ENCODE measurements at regions not wholly inside any gene's neighbourhood (a gene's known extent, or its start where the extent isn't known, plus 50 kb on each side); places are given as distances from the start of the nearest gene placed in this dataset.

DNA sequence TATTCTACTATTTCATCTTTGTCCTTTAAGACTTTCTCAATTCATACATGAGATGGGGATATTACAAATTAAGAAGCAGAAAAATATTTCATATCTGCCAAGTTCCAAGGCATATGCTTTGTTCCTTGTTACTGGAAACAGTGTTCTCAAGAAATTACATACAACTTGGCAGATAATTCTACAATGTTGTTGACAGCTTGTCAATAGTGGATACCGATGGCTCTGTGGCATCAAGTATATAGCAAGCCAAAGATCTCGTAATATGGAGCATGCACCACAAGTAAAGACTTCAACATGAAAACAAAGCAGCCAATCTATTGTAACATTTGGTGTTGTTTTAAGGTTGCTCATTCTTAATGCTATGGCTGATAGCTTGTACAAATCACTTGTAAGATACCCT is 598.2 kb upstream of the KLHL29 start:
- TF ChIP-seq, protein P1, sequence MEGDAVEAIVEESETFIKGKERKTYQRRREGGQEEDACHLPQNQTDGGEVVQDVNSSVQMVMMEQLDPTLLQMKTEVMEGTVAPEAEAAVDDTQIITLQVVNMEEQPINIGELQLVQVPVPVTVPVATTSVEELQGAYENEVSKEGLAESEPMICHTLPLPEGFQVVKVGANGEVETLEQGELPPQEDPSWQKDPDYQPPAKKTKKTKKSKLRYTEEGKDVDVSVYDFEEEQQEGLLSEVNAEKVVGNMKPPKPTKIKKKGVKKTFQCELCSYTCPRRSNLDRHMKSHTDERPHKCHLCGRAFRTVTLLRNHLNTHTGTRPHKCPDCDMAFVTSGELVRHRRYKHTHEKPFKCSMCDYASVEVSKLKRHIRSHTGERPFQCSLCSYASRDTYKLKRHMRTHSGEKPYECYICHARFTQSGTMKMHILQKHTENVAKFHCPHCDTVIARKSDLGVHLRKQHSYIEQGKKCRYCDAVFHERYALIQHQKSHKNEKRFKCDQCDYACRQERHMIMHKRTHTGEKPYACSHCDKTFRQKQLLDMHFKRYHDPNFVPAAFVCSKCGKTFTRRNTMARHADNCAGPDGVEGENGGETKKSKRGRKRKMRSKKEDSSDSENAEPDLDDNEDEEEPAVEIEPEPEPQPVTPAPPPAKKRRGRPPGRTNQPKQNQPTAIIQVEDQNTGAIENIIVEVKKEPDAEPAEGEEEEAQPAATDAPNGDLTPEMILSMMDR (IDR thresholded peaks at IDR 0.05) = no peak
- no peak for ATAC-seq (ENCODE audit: low FRiP score)
- DNase-seq (ENCODE audit: low spot score) = no peak

DNA sequence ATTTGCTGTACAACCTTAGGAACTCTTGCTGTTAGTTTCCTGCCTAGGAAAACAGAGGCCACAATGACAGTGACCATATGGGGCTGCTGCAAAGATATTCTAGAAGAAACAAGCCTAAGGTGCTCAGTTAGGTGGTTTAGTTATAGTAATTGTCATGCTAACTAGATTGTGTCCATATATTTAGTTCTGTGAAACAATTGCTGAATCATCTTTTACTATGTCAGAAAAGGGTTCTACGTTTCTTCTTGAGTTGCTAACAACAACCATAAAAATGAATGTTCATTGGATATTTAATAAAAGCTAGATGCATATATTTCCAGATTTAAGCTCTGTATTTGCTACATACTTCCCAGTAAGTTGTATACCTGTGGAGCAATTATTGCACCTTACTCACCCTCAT is 597.2 kb upstream of the KLHL29 start:
- DNase-seq (ENCODE audit: low spot score) (no peak), ATAC-seq (ENCODE audit: low FRiP score) (no peak)
- TF ChIP-seq, protein P1 (IDR thresholded peaks at IDR 0.05) = no peak

DNA sequence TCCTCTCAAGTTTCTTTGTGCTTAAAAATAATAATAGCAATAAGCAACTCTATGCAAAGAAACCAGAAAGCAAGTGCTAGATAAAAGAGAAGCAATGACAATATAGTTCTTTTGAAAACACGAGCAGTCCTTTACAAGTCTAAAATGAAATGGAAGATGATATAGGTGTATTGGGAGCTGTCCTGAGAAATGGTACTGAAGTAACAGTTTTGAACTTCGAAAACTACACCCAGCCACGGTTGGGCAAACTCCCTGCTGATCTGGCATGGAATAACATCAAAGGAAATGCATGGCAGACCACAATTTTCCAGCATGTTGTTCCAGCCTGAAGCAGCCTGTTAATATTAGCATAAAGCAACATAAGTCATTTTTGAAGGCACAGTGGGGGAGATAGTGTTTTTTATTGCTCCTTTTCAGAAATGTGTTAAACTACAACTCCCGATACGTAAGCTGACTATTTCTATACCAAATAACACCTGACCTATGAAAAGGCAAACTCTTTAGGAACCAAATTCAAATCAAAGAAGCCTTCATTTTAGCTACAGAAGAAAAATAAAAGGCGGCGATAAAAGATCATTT is 596.1 kb upstream of the KLHL29 start:
- ATAC-seq (ENCODE audit: low FRiP score) = no peak
- TF ChIP-seq, protein P1 (IDR thresholded peaks at IDR 0.05) = no peak
- DNase-seq (ENCODE audit: low spot score) = no peak

DNA sequence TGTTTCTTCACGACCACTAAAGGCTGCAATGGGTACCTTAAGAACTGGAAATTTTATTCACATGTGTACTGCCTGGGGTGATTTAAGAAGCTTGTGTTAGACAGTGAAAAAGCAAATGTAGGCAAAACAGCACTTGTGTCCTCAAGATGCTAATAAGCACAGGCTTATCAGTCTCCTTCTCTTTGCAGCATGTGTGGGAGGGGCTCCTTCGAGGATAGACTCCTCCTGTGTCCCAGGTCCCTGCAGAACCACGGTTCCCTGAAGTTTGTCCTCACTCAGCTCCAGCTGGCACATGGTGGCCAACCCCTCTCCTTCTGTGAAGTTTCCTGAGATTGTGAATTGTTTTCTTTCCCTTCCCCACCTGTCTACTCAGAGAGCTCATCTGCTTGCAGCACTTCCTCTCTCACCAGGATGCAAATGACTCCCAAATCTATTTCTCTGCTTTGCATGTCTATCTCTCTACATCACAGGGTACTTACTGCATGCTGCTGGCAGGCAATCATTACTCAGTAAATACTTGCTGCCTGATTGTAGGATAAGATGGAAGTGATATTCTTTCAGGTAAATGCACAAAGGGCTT is 589.6 kb upstream of the KLHL29 start:
- TF ChIP-seq, protein P1 (IDR thresholded peaks at IDR 0.05) = no peak
- DNase-seq (ENCODE audit: low spot score) = no peak
- no peak for ATAC-seq (ENCODE audit: low FRiP score)

DNA sequence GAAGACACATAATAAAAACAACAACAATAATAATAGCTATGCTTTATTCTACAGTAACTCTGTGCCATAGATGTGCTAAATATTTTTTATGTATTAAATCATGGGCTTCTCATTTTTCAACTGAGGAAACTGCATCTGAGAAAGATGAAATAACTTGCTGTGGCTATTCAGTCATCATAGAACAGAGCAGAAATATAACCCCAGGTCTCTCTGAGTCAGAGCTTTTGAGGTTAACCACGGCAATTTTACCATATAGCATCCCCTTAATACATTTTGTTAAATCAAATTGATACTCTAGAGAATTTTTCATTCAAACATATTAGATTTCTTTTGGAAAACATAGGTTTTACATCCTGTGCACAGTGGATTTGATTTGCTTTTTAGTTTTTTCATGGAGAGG is 586.6 kb upstream of the KLHL29 start:
- TF ChIP-seq, protein P1 (IDR thresholded peaks at IDR 0.05) = no peak
- ATAC-seq (ENCODE audit: low FRiP score) (no peak), DNase-seq (ENCODE audit: low spot score) (no peak)

DNA sequence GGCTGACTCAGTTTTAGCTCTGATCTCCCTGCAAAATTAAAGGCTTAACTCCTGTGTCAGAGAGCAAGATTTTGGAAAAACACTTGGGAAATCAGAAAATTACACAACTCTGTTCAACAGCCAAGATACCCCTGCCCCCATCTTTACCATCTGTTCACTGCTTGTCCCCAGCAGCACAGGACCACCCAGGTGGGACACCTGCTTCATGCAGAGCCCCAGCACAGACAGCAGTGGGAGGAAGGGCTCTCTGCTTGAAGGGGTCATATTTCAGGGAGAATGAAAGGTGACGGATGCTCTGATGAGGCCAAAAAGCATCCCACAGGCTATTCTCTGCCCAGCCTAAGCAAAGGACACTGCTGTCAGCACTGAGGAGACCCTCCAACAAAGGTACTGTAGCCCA is 584.6 kb upstream of the KLHL29 start:
- no peak for ATAC-seq (ENCODE audit: low FRiP score)
- no peak for DNase-seq (ENCODE audit: low spot score)
- TF ChIP-seq, protein P1 (IDR thresholded peaks at IDR 0.05) = no peak

DNA sequence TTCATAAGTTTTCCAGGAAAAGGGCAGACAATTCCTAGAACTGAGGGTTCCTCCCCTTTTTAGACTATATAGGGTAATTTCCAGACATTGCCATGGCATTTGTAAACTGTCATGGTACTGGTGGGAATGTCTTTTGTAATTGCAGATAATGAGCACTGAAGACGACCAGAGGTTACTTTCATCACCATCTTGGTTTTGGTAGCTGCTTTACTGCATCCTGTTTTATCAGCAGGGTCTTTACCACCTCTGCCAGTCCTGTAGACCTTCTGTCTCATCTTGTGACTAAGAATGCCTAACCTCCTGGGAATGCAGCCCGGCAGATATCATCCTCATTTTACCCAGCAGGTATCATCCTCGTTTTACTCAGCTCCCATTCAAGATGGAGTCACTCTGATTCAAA is 583.9 kb upstream of the KLHL29 start:
- TF ChIP-seq, protein P1 (IDR thresholded peaks at IDR 0.05) = no peak
- DNase-seq (ENCODE audit: low spot score) (no peak), ATAC-seq (ENCODE audit: low FRiP score) (no peak)

Measured in omental fat pad (tissue), 3 donors.